IMR-90 (cell line): ENCODE measurements at regions not wholly inside any gene's neighbourhood (a gene's known extent, or its start where the extent isn't known, plus 50 kb on each side); places are given as distances from the start of the nearest gene placed in this dataset.

Source experiments
- ATAC-seq: fragments of 200-7000 bp; cut with Tn5 transposase; 2 replicates; pipeline ENCODE4 v1.9.1; 2020; ENCODE audit warnings: low read depth, mild to moderate bottlenecking, moderate library complexity
- BruUV-seq: library from RNA; stranded (reverse); fragments of 400-500 nt; replicated peaks from 2 replicates; lab custom pipeline; 2021; lab: Mats Ljungman, UMichigan
- CTCF ChIA-PET: fragments of 300-600 bp; formaldehyde crosslinking; extraction: SDS; loops from one replicate; lab custom pipeline; 2021; ENCODE audit warnings: antibody characterized with exemption; lab: Yijun Ruan, JAX
- POLR2A ChIA-PET: fragments of 300-600 bp; sonication (Branson Sonifier 250); formaldehyde crosslinking; loops from one replicate; lab custom pipeline; 2022; ENCODE audit warnings: antibody characterized with exemption; ENCODE audit not compliant: unreplicated experiment; lab: Charles Lee
- DNase-seq: peaks from one replicate; pipeline ENCODE4 v3.0.0; 2013
- H2AFZ ChIP-seq: replicated peaks from 2 replicates; pipeline ENCODE3; 2013; ENCODE audit warnings: low read length, mild to moderate bottlenecking; ENCODE audit not compliant: poor library complexity
- H2AK5ac ChIP-seq: 2 replicates; pipeline ENCODE4 v1.6.1; 2013; ENCODE audit warnings: low read depth, low read length, inconsistent platforms
- H2AK9ac ChIP-seq: replicated peaks from 2 replicates; pipeline ENCODE3; 2013; ENCODE audit warnings: mild to moderate bottlenecking, low read depth, low read length, moderate library complexity; ENCODE audit not compliant: poor library complexity
- H2BK120ac ChIP-seq: 2 replicates; pipeline ENCODE4 v1.6.1; 2013; ENCODE audit warnings: low read depth, low read length, inconsistent platforms
- H2BK15ac ChIP-seq: 3 replicates; pipeline ENCODE4 v1.6.1; 2013; ENCODE audit warnings: low read depth, low read length, inconsistent platforms
- H2BK20ac ChIP-seq: 2 replicates; pipeline ENCODE4 v1.6.1; 2013; ENCODE audit warnings: low read depth, mild to moderate bottlenecking, inconsistent platforms, low read length, moderate library complexity
- H2BK5ac ChIP-seq: 2 replicates; pipeline ENCODE4 v1.6.1; 2013; ENCODE audit warnings: mild to moderate bottlenecking, low read depth, low read length, inconsistent platforms; ENCODE audit not compliant: poor library complexity, severe bottlenecking
- H3K14ac ChIP-seq: replicated peaks from 2 replicates; pipeline ENCODE4 v1.6.1; 2013; ENCODE audit warnings: low read depth, low read length, inconsistent platforms
- H3K18ac ChIP-seq: 2 replicates; pipeline ENCODE4 v1.6.1; 2013; ENCODE audit warnings: low read depth, low read length, control low read depth
- H3K23ac ChIP-seq: 2 replicates; pipeline ENCODE4 v1.6.1; 2013; ENCODE audit warnings: low read depth, low read length, inconsistent platforms
- H3K27ac ChIP-seq: 2 replicates; pipeline ENCODE4 v1.5.1; 2013; ENCODE audit warnings: mild to moderate bottlenecking, control low read depth, low read length; ENCODE audit not compliant: insufficient read depth
- H3K27me3 ChIP-seq: 2 replicates; pipeline ENCODE4 v1.6.1; 2013; ENCODE audit warnings: low read length; ENCODE audit not compliant: control insufficient read depth, insufficient read depth
- H3K36me3 ChIP-seq: 2 replicates; pipeline ENCODE4 v1.6.1; 2013; ENCODE audit warnings: low read length, mixed read lengths; ENCODE audit not compliant: control insufficient read depth, insufficient read depth
- H3K4ac ChIP-seq: 2 replicates; pipeline ENCODE4 v1.6.1; 2013; ENCODE audit warnings: low read depth, low read length, inconsistent platforms
- H3K4me1 ChIP-seq: 2 replicates; pipeline ENCODE4 v1.6.1; 2013; ENCODE audit warnings: low read length, mixed read lengths; ENCODE audit not compliant: control insufficient read depth, insufficient read depth
- H3K4me2 ChIP-seq: 2 replicates; pipeline ENCODE4 v1.6.1; 2013; ENCODE audit warnings: low read depth, mild to moderate bottlenecking, control low read depth, low read length, moderate library complexity
- H3K4me3 ChIP-seq: 2 replicates; pipeline ENCODE4 v1.5.1; 2013; ENCODE audit warnings: low read depth, mild to moderate bottlenecking, control low read depth, low read length, moderate library complexity; ENCODE audit not compliant: insufficient read depth
- H3K56ac ChIP-seq: 2 replicates; pipeline ENCODE4 v1.6.1; 2013; ENCODE audit warnings: low read length, inconsistent platforms; ENCODE audit not compliant: insufficient read depth; ENCODE audit errors: extremely low read depth
- H3K79me1 ChIP-seq, 2 experiments: 2 replicates each; pipeline ENCODE4 v1.6.1; 2013; ENCODE audit warnings: low read length in 2 of 2, inconsistent platforms in 1 of 2, low read depth in 1 of 2
- H3K9ac ChIP-seq: 2 replicates; pipeline ENCODE4 v1.6.1; 2013; ENCODE audit warnings: low read depth, low read length, control low read depth
- H3K9me1 ChIP-seq: 2 replicates; pipeline ENCODE4 v1.6.1; 2013; ENCODE audit warnings: low read length, inconsistent platforms; ENCODE audit not compliant: insufficient read depth
- H3K9me3 ChIP-seq: 2 replicates; pipeline ENCODE4 v1.6.1; 2013; ENCODE audit warnings: low read length; ENCODE audit not compliant: control insufficient read depth, insufficient read depth
- H4K20me1 ChIP-seq: 2 replicates; pipeline ENCODE4 v1.6.1; 2013; ENCODE audit warnings: low read length, inconsistent platforms; ENCODE audit not compliant: insufficient read depth
- H4K5ac ChIP-seq: 2 replicates; pipeline ENCODE4 v1.6.1; 2013; ENCODE audit warnings: mild to moderate bottlenecking, low read depth, low read length, control low read depth
- H4K8ac ChIP-seq, 2 experiments: 2 replicates each; pipeline ENCODE4 v1.6.1; 2013; ENCODE audit warnings: low read depth in 2 of 2, low read length in 2 of 2, control low read depth in 1 of 2, inconsistent platforms in 1 of 2
- H4K91ac ChIP-seq: 2 replicates; pipeline ENCODE4 v1.6.1; 2013; ENCODE audit warnings: low read depth, low read length, inconsistent platforms; ENCODE audit not compliant: insufficient read depth
- CEBPB ChIP-seq: IDR thresholded peaks from 2 replicates; pipeline ENCODE4 v1.6.1; 2012; ENCODE audit warnings: low read depth, low read length, improper control_type of control experiment
- CHD1 ChIP-seq: IDR thresholded peaks from 2 replicates; pipeline ENCODE4 v1.6.1; 2012; ENCODE audit warnings: low read depth, low read length, improper control_type of control experiment
- MAFK ChIP-seq: IDR thresholded peaks from 2 replicates; pipeline ENCODE4 v1.6.1; 2012; ENCODE audit warnings: low read depth, low read length, improper control_type of control experiment
- MAZ ChIP-seq: IDR thresholded peaks from 2 replicates; pipeline ENCODE4 v1.6.1; 2012; ENCODE audit warnings: low read depth, mild to moderate bottlenecking, low read length, improper control_type of control experiment, moderate library complexity, borderline replicate concordance
- MXI1 ChIP-seq: IDR thresholded peaks from 2 replicates; pipeline ENCODE4 v1.6.1; 2012; ENCODE audit warnings: low read depth, mild to moderate bottlenecking, low read length, moderate library complexity, borderline replicate concordance
- NFE2L2 ChIP-seq: fragments of 150-350 bp; IDR thresholded peaks from 2 replicates; pipeline ENCODE4 v1.6.1; 2016; ENCODE audit warnings: low read depth, mild to moderate bottlenecking, low read length
- POLR2A ChIP-seq: IDR thresholded peaks from 2 replicates; pipeline ENCODE4 v1.6.1; 2012; ENCODE audit warnings: mild to moderate bottlenecking, low read depth, low read length
- RAD21 ChIP-seq: IDR thresholded peaks from 2 replicates; pipeline ENCODE4 v1.6.1; 2012; ENCODE audit warnings: low read length, improper control_type of control experiment
- RCOR1 ChIP-seq: IDR thresholded peaks from 2 replicates; pipeline ENCODE4 v1.6.1; 2012; ENCODE audit warnings: mild to moderate bottlenecking, low read length, improper control_type of control experiment; ENCODE audit not compliant: insufficient replicate concordance
- RFX5 ChIP-seq: IDR thresholded peaks from 2 replicates; pipeline ENCODE4 v1.8.0; 2012; ENCODE audit warnings: low read depth, mild to moderate bottlenecking, low read length, moderate library complexity
- SMC3 ChIP-seq: fragments of 150-350 bp; IDR thresholded peaks from 2 replicates; pipeline ENCODE4 v1.6.1; 2016; ENCODE audit warnings: low read depth, mild to moderate bottlenecking, antibody characterized with exemption, low read length, moderate library complexity
- dilution Hi-C: fragments of 300-500 bp; cut with HindIII; formaldehyde crosslinking; loops from one replicate; pipeline ENCODE4 v1.14.3; 2018; ENCODE audit warnings: low sequenced_read_pairs; ENCODE audit not compliant: unreplicated experiment
- in situ Hi-C: fragments of 300-500 bp; cut with MboI; formaldehyde crosslinking; loops from 3 replicates; pipeline ENCODE4 v1.14.3; 2019; ENCODE audit warnings: low sequenced_read_pairs, inconsistent platforms, mixed read lengths
- intact Hi-C: fragments of 100-400 bp; cut with micrococcal nuclease; formaldehyde crosslinking; loops from 2 replicates; pipeline ENCODE4 v1.10.0; 2022
- TF ChIP-seq, protein P1 (sequence below): fragments of 150-350 bp; IDR thresholded peaks from 2 replicates; pipeline ENCODE4 v1.6.1; 2017; ENCODE audit warnings: mild to moderate bottlenecking, antibody characterized with exemption, low read length, low read depth
- TF ChIP-seq, protein P2 (sequence below): fragments of 150-350 bp; IDR thresholded peaks from 2 replicates; pipeline ENCODE4 v1.6.1; 2016; ENCODE audit warnings: low read depth, mild to moderate bottlenecking, low read length, moderate library complexity, borderline replicate concordance
- TF ChIP-seq, protein P3 (sequence below): conservative IDR thresholded peaks from 2 replicates; pipeline ENCODE4 v1.5.1; 2012; ENCODE audit warnings: mild to moderate bottlenecking, low read depth, low read length, improper control_type of control experiment

DNA sequence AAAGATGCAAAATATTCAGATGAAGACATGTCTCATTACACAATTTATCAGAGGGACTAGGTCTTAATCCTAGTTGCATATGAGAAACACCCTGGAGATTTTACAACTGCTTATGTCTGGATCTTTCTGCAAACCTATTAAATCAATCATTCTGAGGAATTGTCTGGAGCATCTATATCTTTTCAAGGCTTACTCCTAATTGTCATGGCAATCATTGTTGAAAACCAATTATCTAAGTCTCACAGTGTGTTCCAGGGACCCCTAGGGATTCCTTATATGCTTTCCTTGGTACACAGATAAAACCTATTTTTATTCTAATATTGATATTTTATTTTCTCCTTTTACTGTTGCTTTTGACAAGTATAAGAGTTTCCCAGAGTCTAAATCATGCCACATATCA, 696.9 kb upstream of the EYS start:
- H3K4ac ChIP-seq, result no peak overlapping the region
- H3K27ac ChIP-seq, result no peak overlapping the region
- intact Hi-C loops, result no loop called here
- no peak overlapping the region for H2AK5ac ChIP-seq
- POLR2A ChIA-PET, result no interaction called here
- no peak overlapping the region for H2AFZ ChIP-seq
- no peak overlapping the region for H2BK120ac ChIP-seq
- no peak overlapping the region for H4K91ac ChIP-seq
- no peak overlapping the region for H3K56ac ChIP-seq
- no peak overlapping the region for H3K18ac ChIP-seq
- no peaks in the 10 kb centered on the region for H3K9me1 ChIP-seq
- no peak overlapping the region for H3K14ac ChIP-seq
- no peaks in the 10 kb centered on the region for H3K36me3 ChIP-seq
- dilution Hi-C loops, result no loop called here
- no peak overlapping the region for H4K5ac ChIP-seq
- H3K4me3 ChIP-seq, result no peak overlapping the region
- no peaks in the 10 kb centered on the region for H3K79me1 ChIP-seq
- CTCF ChIA-PET, result no interaction called here
- H3K23ac ChIP-seq, result no peak overlapping the region
- no peak overlapping the region for H2BK5ac ChIP-seq
- no peaks in the 10 kb centered on the region for H3K9me3 ChIP-seq
- no peak overlapping the region for H2BK20ac ChIP-seq
- DNase-seq, result no peak
- no peak overlapping the region for H4K8ac ChIP-seq
- H3K4me2 ChIP-seq, result no peak overlapping the region
- no peak overlapping the region for H3K9ac ChIP-seq
- H2AK9ac ChIP-seq, result no peak overlapping the region
- H3K4me1 ChIP-seq, result no peaks in the 10 kb centered on the region
- H4K20me1 ChIP-seq, result no peaks in the 10 kb centered on the region
- no peak for ATAC-seq
- in situ Hi-C loops, result no loop called here
- no TSS peak for BruUV-seq
- TF ChIP-seq RAD21 (no peak), RFX5 (no peak), SMC3 (no peak), MAZ (no peak), POLR2A (no peak), CHD1 (no peak), MXI1 (no peak), NFE2L2 (no peak), CEBPB (no peak), RCOR1 (no peak), MAFK (no peak)
- TF ChIP-seq, protein P1, sequence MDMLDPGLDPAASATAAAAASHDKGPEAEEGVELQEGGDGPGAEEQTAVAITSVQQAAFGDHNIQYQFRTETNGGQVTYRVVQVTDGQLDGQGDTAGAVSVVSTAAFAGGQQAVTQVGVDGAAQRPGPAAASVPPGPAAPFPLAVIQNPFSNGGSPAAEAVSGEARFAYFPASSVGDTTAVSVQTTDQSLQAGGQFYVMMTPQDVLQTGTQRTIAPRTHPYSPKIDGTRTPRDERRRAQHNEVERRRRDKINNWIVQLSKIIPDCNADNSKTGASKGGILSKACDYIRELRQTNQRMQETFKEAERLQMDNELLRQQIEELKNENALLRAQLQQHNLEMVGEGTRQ, result no peak
- TF ChIP-seq, protein P2, sequence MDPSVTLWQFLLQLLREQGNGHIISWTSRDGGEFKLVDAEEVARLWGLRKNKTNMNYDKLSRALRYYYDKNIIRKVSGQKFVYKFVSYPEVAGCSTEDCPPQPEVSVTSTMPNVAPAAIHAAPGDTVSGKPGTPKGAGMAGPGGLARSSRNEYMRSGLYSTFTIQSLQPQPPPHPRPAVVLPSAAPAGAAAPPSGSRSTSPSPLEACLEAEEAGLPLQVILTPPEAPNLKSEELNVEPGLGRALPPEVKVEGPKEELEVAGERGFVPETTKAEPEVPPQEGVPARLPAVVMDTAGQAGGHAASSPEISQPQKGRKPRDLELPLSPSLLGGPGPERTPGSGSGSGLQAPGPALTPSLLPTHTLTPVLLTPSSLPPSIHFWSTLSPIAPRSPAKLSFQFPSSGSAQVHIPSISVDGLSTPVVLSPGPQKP, result no peak
- TF ChIP-seq, protein P3, sequence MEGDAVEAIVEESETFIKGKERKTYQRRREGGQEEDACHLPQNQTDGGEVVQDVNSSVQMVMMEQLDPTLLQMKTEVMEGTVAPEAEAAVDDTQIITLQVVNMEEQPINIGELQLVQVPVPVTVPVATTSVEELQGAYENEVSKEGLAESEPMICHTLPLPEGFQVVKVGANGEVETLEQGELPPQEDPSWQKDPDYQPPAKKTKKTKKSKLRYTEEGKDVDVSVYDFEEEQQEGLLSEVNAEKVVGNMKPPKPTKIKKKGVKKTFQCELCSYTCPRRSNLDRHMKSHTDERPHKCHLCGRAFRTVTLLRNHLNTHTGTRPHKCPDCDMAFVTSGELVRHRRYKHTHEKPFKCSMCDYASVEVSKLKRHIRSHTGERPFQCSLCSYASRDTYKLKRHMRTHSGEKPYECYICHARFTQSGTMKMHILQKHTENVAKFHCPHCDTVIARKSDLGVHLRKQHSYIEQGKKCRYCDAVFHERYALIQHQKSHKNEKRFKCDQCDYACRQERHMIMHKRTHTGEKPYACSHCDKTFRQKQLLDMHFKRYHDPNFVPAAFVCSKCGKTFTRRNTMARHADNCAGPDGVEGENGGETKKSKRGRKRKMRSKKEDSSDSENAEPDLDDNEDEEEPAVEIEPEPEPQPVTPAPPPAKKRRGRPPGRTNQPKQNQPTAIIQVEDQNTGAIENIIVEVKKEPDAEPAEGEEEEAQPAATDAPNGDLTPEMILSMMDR, result no peak
- H2BK15ac ChIP-seq, result no peak overlapping the region
- no peaks in the 10 kb centered on the region for H3K27me3 ChIP-seq
